Suppressor macrophage treated with lipopolysaccharide for 1 hour (primary cell): ENCODE measurements at regions not wholly inside any gene's neighbourhood (a gene's known extent, or its start where the extent isn't known, plus 50 kb on each side); places are given as distances from the start of the nearest gene placed in this dataset.

Source experiments
- DNase-seq, 3 donors: peaks; one replicate each; pipeline ENCODE4 v3.0.0-alpha.2; 2020 to 2022

DNA sequence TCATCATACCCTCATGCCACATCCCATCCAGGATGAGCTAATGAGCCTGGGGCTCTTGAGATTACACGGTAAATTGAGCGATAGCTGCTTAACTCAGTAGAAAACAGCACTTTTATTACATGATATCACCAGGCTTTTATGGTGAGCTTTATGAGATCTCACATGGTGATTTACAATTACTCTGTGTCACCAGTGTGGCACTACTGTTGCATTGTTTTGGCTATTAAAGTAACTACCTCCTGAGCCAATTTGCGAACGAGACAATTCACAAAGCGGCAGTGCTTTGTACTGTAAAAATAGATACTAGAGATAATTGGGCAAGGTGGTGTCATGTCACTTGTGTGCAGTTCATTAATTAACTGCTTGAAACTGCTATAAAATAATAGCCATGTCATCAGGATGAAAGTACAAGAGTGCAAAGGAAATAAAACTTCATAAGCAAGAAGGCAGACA is 767.7 kb upstream of the ADGRL2 start:
- DNase-seq = no peak

DNA sequence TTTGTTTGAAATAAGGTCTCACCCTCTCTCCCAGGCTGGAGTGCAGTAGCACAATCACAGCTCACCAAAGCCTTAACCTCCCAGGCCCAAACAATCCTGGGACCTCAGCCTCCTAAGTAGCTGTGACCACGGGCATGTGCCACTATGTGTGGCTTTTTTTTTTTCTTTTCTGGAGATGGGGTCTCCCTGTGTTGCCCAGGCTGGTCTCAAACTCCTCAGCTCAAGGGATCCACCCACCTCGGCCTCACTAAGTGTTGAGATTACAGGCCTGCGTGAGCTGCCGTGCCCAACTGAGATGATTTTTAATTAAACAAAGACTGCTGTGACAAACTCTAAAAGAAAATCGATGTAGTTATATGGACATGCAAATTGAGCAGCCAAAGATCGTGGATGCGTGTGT is 768.4 kb upstream of the ADGRL2 start:
- no peak for DNase-seq

DNA sequence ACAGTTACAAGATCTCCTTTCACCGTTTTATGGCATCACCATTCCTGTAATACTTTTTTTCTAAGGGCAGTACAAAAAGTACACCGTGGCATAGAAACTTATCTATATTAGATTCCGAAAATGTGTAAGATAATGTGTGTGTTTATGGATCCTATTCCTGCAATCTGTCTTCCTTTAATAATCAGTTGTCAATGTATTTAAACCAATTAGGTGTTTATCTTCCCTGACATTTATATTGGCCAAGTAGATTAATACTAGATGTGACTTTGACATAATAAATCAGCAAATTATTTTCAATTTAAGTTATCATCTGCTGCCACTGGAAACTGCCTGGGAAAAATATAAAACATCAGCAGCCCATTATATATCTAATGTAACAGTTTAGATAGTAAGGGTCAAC is 770.3 kb upstream of the ADGRL2 start:
- DNase-seq = no peak

- DNase-seq = no peak
Observed at GRCh38 chr1:81029266-81029665, 771.5 kb upstream of the ADGRL2 start.

GRCh38 chr1:81023187-81023724 is 777.5 kb upstream of the ADGRL2 start:
- DNase-seq = no peak

DNA sequence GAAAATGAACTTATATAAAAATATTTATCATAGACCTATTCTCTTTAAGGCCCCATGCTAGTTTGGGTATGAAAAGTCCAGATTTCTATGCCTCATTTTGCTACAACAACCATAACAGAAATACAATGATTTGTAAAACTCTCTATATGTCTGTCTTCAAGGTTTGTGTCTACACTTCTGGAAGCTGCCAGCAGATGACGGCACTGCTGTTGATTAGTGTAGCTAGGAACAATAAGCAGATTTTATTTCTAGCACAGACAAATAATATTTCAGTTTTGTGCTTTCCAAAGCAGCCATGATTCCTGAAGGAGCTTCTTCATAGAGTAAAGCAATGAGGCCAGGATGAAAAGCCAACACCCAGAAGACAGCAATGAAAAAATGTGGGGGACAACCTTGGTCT is 779.6 kb upstream of the ADGRL2 start:
- DNase-seq = no peak

DNA sequence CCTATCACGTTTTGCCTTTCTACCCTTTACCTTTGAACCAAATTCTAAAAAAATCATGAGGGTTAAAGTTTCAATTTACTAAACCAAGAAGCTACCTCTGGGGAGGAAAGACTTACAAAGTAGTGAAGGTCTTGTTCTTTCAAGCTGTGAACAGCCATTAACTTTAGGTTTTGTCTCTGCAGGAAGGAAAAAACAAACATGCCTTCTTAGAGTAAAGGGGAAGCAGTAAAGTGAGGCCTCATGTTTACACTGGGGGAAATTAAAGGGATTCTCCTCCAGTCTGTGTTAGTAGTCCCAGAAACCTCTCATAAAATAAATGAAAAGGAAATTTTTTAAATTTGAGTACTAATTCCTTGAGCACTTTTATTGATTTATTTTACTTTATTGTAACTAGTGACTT is 780.2 kb upstream of the ADGRL2 start:
- DNase-seq = no peak

DNA sequence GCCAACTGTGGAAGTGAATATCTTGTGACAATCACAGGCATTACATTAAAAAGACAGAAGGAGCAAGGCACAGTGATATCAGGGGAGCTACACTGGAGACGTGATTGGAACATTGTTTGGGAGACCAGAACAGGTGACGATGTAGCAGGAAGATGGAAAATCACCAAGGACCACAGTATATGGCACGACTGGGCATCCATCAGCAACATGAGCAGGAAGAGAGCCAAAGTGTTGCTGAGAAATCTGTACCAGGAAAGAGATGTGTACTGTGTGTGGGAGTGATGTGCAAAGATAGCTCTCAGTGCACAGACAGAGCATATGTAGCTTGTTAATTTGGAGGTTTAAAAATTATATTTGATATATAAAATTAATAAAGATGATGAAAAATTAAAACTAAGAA is 790.6 kb upstream of the ADGRL2 start:
- DNase-seq = no peak

DNA sequence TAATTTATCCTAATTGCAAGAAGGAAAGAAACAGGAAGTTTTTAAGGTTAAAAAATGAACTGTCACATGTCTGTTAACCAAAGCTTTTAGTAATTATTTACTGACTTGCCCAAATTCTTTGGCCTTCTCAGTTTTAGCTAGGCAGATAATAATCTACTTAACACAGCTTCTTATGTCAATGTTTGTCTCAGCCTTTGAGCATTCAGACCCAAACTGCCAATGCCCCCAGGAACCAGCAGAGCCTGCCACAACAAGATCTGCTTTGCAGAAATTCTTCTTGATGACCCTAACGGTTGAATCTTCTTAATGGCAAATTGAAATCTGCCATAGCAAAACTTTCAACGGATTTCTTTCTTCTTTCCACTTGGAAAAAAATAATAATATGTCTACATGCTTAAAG is 792.4 kb upstream of the ADGRL2 start:
- no peak for DNase-seq

DNA sequence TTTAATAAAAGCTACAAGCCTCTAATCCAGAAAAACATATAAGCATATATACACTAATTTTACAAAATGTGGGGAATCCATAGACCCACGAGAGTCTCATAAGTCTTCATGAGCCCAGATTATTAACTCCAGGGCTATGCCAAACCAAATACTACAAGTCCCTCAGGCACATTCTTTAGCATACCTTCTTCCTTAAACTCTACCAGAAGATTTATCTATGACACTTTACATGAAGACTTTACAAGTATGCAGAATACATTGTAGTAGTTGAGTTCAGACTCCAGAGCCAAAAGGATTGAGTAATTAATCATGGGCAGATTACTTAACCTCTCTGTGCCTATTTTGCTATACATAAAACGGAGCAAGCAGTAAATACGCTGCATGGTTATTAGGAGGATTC is 793.7 kb upstream of the ADGRL2 start:
- DNase-seq = no peak

DNA sequence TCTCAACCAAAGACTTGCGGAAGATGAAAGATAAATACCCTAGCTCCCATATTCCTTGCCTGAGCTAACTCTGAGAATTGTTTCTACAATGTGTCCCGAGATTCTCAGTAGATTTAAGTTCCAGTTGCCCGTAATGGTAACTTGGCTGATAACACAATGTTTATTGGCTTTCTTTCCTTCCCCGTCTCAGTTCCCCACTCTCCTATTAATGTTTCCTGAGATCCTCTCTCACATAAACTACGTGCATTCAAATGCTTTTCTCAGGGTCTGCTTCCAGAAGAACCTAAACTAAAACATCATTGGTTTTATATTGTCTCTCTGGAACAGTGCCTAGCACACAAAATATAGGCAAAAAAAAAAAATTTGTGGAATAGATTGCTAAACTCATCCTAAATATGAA is 794.2 kb upstream of the ADGRL2 start:
- DNase-seq = no peak

GRCh38 chr1:81004011-81004410 is 796.7 kb upstream of the ADGRL2 start:
- DNase-seq = no peak

DNA sequence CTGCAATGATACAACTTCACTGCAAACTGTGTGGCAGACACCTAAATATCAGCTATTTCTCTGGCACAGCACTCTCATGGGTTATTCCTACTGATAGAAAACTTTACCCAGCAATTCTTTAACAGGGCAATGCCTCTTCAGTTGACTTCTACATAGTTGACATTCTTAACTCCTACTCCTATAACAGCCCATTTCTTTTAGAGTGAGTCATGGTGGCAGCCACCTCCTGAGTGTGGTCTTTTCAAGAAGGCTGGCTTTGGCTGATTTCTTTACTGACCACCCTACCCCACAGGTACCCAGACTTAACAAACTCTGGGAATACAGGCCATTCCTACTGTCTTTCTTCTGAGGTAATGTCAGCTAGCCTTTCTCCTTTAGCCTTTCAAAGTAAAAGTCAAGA is 805.8 kb upstream of the ADGRL2 start:
- DNase-seq = no peak

DNA sequence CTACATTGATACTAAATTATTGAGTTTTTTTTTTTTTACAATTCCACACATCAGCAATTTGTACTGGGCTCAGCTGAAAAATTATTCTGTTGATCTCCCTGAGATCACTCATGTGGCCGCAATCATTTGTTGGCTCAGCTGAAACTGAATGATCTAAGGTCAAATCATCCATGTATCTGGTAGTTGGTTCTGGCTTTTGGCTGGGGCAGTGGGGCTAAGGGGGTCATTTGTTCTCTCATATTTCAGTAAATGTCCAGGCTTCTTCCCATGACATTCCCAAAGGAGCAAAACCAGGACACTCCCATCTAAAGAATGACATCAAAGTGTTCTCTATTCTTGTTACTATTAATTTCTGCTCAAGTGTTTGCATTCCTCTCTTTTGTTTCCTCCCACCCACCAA is 806.7 kb upstream of the ADGRL2 start:
- DNase-seq = no peak

DNA sequence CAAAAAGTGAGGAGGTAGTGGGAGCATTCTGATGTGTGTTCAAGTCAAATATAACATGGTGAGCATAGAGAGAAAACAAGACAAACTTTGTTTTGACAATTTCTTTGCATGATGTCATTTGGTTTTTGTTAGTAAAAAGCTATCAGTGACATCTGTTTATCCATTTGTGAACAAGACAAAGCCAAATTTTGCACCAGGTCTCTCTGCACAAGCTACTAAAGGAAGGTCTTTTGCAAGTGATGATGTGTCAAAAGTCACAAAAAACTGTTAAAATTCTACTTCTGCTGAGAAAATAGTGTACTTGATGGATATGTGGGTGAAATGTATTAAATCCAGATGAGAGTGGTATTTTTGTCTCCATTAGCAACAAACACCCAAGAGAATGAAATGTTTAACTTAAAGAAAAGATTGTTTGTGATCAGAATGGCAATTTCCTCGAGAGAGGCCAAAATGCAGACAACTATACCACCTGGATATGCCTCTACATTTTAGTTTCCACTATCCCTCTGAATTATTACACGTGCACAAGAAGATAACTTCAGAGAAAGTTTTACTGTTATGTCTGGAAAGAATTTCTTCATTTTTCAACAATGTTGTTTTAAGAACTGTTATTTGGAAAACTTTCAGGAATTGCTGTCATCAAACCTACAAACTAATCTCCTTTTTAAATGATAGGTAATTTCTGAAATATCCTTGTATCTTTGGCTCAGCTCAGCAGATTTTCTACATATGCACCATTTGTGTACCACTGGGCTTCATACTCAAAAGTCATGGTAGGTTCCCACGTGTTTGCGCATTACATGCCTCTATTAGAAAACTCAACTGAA is 807.4 kb upstream of the ADGRL2 start:
- DNase-seq = no peak

GRCh38 chr1:80989455-80989854 is 811.3 kb upstream of the ADGRL2 start:
- DNase-seq = no peak

DNA sequence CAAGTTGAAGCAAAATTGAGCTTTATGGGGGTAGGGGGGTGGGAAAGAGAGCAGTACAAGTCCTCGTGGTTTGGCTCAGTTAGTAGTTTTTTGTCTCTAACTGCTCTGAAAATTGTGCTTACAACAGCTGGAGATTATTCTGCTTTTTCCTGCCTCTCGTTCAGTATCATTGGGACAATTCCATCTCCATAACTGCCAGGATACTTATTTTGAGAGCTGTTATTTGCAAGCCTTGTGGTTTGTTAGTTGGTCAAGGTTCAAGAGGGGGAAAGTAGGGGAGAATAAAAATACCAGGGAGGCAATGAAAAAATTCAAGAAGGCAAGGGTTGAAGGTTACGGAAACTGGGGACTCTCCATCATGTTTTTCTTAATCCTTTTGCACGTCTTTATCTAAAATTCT is 811.8 kb upstream of the ADGRL2 start:
- no peak for DNase-seq

- no peak for DNase-seq
Observed at GRCh38 chr1:80987824-80988223, 812.9 kb upstream of the ADGRL2 start.

GRCh38 chr1:80987106-80987505 is 813.6 kb upstream of the ADGRL2 start:
- no peak for DNase-seq

GRCh38 chr1:80982831-80983230 is 817.9 kb upstream of the ADGRL2 start:
- no peak for DNase-seq

- no peak for DNase-seq
Observed at GRCh38 chr1:80973101-80973500, 827.6 kb upstream of the ADGRL2 start.

DNA sequence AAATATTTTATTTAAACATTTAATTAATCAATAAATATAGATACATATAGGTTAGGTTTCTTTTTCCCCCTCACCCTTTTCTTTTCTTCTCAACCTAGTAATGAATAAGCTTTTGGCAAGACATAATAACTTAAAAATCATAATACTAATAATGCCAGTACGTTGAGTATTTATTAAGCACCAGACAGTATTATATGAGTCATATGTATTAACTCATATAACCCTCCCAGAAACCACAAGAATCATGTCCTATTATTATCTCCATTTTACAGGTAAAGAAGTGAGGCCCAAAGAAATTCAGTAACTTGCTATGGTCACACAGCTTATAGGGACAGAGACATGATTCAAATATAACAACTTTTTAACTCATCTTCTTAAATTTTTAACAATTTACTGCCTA is 834.5 kb upstream of the ADGRL2 start:
- DNase-seq = no peak

DNA sequence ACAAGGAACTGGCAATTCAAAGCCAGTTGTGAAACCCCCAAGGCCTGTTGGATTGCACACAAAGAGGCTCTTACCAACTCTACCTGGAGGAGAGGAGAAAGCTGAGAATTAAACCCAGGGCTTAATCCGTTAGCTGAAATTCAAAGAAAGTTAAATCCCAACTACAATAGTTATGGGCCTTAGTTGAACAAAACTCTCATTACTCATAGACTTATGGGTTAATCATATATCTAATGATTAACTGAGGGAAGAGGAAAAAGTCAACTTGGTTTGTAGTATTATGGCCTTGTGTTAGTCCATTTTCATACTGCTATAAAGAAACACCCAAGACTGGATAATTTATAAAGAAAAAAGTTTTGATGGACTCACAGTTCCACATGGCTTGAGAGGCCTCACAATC is 838.2 kb upstream of the ADGRL2 start:
- DNase-seq = no peak

- DNase-seq = no peak
Observed at GRCh38 chr1:80961464-80962190, 839.1 kb upstream of the ADGRL2 start.
